ENCODE measurements at regions not wholly inside any gene's neighbourhood (a gene's known extent, or its start where the extent isn't known, plus 50 kb on each side); places are given as distances from the start of the nearest gene placed in this dataset.

DNA sequence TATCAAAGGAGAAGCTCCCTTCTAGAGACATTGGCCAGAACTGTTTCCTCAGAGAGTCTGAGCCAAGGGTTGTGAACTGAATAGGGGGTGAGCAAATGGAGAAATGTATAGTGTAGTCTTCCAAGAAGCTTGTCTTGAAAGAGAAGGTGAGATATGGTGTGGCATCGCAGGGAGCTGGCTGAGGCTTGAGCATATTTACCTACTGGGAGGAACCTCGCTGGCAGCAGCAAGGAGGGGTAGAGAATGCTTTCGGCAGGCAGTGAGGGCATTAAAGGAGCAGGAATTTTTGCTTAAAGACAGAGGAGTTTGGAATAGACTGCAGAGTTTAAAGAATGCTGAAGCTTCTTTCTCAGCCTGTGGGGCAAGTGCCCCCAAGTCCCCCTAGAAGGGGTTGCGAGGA lies 59.3 kb upstream of the PRMT8 start:
- no peak for TF ChIP-seq CTCF (IDR thresholded peaks at IDR 0.05)
- TF ChIP-seq POLR2A (IDR thresholded peaks at IDR 0.05) = no peak
